Fibroblast of pulmonary artery (primary cell): ENCODE measurements at regions not wholly inside any gene's neighbourhood (a gene's known extent, or its start where the extent isn't known, plus 50 kb on each side); places are given as distances from the start of the nearest gene placed in this dataset.

Experiments
- DNase-seq: peaks from one replicate; pipeline ENCODE4 v3.0.0-alpha.2; 2010; ENCODE audit warnings: low read depth
- H3K4me3 ChIP-seq: replicated peaks from 2 replicates; pipeline ENCODE4 v1.5.1; 2011; ENCODE audit warnings: low read depth, mild to moderate bottlenecking, control low read depth, low read length, moderate library complexity
- CTCF ChIP-seq: IDR thresholded peaks from 2 replicates; pipeline ENCODE4 v1.5.1; 2011; ENCODE audit warnings: mild to moderate bottlenecking, control low read depth, low read length, inconsistent platforms; ENCODE audit errors: missing control alignments

- DNase-seq = no peak
- no peak for TF ChIP-seq CTCF
- no peak overlapping the region for H3K4me3 ChIP-seq
Measured at GRCh38 chr17:55660178-55660886, 62.3 kb downstream of the TMEM100 start.

DNA sequence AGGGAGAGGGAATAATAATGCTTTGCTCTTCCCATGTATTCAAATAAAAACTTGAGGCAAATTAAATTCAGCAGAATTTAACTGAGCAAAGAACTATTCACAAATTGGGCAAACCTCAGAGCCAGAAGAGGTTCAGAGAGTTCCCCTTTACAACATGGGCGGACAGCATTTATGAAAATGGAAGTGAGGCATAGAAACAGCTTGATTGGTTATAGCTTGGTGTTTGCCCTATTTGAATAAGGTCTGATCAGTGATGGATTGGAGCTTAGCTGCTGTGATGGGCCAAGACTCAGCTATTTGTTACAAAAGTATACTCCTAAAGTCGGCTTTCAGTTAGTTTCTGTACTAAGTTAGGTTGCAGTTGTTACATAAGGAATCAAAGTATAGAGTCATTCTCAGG, 63.0 kb downstream of the TMEM100 start:
- TF ChIP-seq CTCF = no peak
- H3K4me3 ChIP-seq = no peak overlapping the region
- no peak for DNase-seq

DNA sequence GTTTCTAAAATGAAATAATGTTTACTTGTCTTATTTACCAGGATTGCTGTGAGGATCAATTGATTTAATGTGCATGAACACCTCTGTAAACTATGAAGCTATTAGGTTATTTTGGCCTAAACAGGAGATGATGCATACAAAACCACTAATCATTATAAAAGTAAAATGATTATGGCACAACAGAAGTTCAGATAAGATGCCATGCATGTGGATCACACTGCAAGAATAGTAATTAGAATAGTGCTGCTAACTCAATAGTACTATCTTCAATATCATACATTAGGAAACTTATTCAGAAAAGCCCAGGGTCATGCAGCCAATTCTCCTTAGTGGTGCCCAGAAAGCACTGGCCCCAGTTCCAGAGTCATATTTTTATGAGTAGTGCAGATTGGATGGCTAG, 66.9 kb downstream of the TMEM100 start:
- no peak for DNase-seq
- TF ChIP-seq CTCF = no peak

GRCh38 chr17:55654821-55655220, 67.8 kb downstream of the TMEM100 start:
- DNase-seq = no peak
- TF ChIP-seq CTCF = no peak
- H3K4me3 ChIP-seq = no peak overlapping the region

More for the DNA sequence above, 66.9 kb downstream of the TMEM100 start:
- no peak overlapping the region for H3K4me3 ChIP-seq

- TF ChIP-seq CTCF = no peak
- H3K4me3 ChIP-seq = no peak overlapping the region
- DNase-seq = no peak
Measured at GRCh38 chr17:55654022-55654421, 68.6 kb downstream of the TMEM100 start.

- no peak for TF ChIP-seq CTCF
- no peak overlapping the region for H3K4me3 ChIP-seq
- DNase-seq = no peak
Measured at GRCh38 chr17:55652825-55653224, 69.8 kb downstream of the TMEM100 start.

DNA sequence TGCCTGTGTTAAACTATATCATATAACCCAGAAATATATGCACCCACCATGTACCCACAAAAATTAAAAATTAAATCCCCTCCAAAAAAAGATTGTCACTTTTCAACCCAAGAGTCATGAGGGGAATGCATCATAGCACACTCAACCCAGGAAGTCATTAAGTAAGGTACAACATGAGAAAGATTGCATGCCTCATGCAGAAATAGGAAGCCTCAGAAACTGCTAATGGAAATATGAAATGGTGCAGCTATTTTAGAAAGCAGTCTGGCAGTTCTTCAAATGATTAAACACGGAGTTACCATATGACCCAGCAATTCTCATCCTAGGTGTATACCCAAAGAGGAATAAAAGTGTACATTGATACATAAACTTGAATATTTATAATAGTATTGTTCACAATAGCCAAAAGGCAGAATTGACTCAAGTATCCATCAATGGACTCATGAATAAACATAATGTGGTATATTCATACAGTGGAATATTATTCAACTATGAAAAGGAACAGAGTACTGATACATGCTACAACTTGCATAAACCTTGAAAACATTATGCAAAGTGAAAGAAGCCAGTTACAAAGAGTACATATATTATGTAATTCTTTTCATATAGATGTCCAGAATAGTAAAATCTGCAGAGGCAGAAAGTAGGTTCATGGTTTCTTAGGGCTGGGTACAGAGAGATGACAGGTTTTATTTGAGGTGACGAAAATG, 70.4 kb downstream of the TMEM100 start:
- no peak for DNase-seq
- TF ChIP-seq CTCF = no peak
- H3K4me3 ChIP-seq = no peak overlapping the region
